ENCODE measurements at regions not wholly inside any gene's neighbourhood (a gene's known extent, or its start where the extent isn't known, plus 50 kb on each side); places are given as distances from the start of the nearest gene placed in this dataset.

DNA sequence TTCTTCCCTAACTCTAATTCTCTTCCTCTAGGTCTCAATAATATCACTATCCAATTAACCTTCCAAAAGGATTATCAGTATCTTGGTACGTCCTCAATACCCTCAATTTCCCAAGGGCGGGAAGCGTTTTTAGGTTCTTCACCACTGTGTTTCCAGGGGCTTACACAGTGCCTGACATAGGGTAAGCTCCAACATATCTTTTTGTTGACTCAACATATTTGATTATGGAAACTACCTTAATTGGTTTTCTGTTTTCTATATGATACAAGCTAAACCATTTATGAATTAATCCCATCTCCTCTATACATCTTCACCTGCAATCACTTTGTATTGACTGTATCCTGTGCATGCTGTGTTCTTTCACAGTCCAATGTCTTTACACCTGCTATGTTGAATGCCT, 987.3 kb downstream of the GRID1 start:
- H3K9me3 ChIP-seq (ENCODE audit: control insufficient read depth in 1 of 2, insufficient read depth in 1 of 2, low read length in 2 of 2), result no peaks in the 10 kb centered on the region
- ATAC-seq (ENCODE audit: poor library complexity) (no peak), DNase-seq (no peak)
- Mint-ChIP-seq H3K4me1 (ENCODE audit: low read depth) (no peaks in the 10 kb centered on the region), H3K36me3 (ENCODE audit: low read depth) (no peaks in the 10 kb centered on the region), H3K27me3 (peaks cover 23% of the 10 kb centered on the region), H3K27ac (no peak overlapping the region), H3K9me3 (peaks cover 2% of the 10 kb centered on the region), H3K4me3 (no peak overlapping the region)
- TF ChIP-seq, protein P1, sequence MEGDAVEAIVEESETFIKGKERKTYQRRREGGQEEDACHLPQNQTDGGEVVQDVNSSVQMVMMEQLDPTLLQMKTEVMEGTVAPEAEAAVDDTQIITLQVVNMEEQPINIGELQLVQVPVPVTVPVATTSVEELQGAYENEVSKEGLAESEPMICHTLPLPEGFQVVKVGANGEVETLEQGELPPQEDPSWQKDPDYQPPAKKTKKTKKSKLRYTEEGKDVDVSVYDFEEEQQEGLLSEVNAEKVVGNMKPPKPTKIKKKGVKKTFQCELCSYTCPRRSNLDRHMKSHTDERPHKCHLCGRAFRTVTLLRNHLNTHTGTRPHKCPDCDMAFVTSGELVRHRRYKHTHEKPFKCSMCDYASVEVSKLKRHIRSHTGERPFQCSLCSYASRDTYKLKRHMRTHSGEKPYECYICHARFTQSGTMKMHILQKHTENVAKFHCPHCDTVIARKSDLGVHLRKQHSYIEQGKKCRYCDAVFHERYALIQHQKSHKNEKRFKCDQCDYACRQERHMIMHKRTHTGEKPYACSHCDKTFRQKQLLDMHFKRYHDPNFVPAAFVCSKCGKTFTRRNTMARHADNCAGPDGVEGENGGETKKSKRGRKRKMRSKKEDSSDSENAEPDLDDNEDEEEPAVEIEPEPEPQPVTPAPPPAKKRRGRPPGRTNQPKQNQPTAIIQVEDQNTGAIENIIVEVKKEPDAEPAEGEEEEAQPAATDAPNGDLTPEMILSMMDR (IDR thresholded peaks at IDR 0.05), result no peak
- intact Hi-C loops (cut with DNase I, micrococcal nuclease), result no loop called here
- H3K27ac ChIP-seq (ENCODE audit: low read depth in 1 of 2, low read length in 2 of 2), result no peak overlapping the region
- no peaks in the 10 kb centered on the region for H3K4me1 ChIP-seq (ENCODE audit: insufficient read depth, low read length)
- H3K36me3 ChIP-seq (ENCODE audit: insufficient read depth, low read length), result no peaks in the 10 kb centered on the region
- H3K27me3 ChIP-seq (ENCODE audit: control insufficient read depth in 1 of 2, insufficient read depth in 2 of 2, low read length in 2 of 2), result no peaks in the 10 kb centered on the region
- POLR2A ChIA-PET, result no interaction called here
- no peak overlapping the region for H3K4me3 ChIP-seq (ENCODE audit: low read length)
- CTCF ChIA-PET, result no interaction called here

DNA sequence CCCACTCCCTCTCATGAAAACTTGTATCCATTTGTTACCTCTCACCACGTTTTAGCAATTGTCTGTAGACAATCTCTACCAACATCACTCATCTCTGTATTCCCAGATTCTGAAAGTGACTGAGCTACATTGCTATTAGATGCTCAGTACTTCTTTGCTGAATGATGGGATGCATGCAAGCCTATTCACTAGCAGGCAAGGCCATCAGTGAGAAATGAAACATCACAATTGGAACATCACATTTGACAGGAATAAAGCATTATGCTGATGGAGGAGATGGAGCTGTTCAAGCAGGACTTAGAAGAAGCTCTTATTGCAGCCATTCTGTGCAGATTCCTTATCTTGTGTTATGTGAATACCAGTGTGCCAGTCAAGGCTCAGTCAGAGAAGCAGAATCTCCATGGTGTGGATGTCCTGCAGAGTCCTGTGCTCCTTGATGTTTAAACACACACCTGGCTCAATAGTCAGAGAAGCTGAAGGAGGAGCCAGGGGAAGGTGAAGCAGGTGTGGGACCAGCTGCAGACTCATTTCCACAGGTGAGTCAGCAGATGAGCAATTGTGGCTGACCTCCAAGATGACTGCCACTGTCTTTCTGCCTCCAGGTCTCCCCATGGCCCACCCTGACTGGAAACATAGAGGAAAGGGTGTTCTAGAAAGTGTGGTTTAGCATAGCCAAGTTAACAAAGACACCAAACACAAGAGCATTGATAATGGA, 965.5 kb downstream of the GRID1 start:
- ATAC-seq (ENCODE audit: poor library complexity), result no peak
- Mint-ChIP-seq H3K36me3 (ENCODE audit: low read depth) (no peaks in the 10 kb centered on the region), H3K4me3 (no peak overlapping the region), H3K27me3 (no peaks in the 10 kb centered on the region), H3K9me3 (no peaks in the 10 kb centered on the region), H3K27ac (no peak overlapping the region), H3K4me1 (ENCODE audit: low read depth) (no peaks in the 10 kb centered on the region)
- DNase-seq, result no peak
- Histone ChIP-seq H3K27me3 (ENCODE audit: control insufficient read depth in 1 of 2, insufficient read depth in 2 of 2, low read length in 2 of 2) (no peaks in the 10 kb centered on the region), H3K4me1 (ENCODE audit: insufficient read depth, low read length) (no peaks in the 10 kb centered on the region), H3K9me3 (ENCODE audit: control insufficient read depth in 1 of 2, insufficient read depth in 1 of 2, low read length in 2 of 2) (no peaks in the 10 kb centered on the region), H3K36me3 (ENCODE audit: insufficient read depth, low read length) (no peaks in the 10 kb centered on the region), H3K4me3 (ENCODE audit: low read length) (no peak overlapping the region), H3K27ac (ENCODE audit: low read depth in 1 of 2, low read length in 2 of 2) (no peak overlapping the region)
- TF ChIP-seq, protein P1 (IDR thresholded peaks at IDR 0.05), result no peak
- ChIA-PET CTCF (interaction anchor here (1.6 kb wide), 1 partner anchor 9 kb away, joined by 4 read pairs; no protein-coding TSS in a partner anchor), POLR2A (no interaction called here)
- intact Hi-C loops (cut with DNase I, micrococcal nuclease), result no loop called here

DNA sequence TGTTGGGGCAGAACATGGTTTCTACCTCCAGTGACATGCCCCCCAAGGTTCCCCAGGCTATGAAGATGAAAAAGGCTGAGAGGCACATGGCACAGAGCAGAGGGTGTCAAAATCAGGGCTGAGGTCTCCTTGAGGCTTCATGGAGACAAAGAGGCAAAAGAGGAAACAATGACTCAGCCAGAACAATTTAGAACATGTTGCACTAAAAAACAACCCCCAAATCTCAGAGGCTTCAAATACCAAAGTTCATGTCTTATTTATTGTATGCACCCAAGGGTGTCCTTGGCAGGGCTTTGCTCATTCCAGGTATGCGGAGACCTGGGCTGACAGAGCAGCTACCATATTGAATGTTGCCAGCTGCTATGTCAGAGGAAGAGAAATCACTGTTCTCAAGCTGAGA, 964.1 kb downstream of the GRID1 start:
- ATAC-seq (ENCODE audit: poor library complexity), result no peak
- DNase-seq, result no peak
- H3K27ac ChIP-seq (ENCODE audit: low read depth in 1 of 2, low read length in 2 of 2), result no peak overlapping the region
- Mint-ChIP-seq H3K36me3 (ENCODE audit: low read depth) (no peaks in the 10 kb centered on the region), H3K27me3 (no peaks in the 10 kb centered on the region), H3K27ac (no peak overlapping the region), H3K9me3 (no peaks in the 10 kb centered on the region), H3K4me1 (ENCODE audit: low read depth) (no peaks in the 10 kb centered on the region), H3K4me3 (no peak overlapping the region)
- intact Hi-C loops (cut with DNase I, micrococcal nuclease), result no loop called here
- TF ChIP-seq, protein P1 (IDR thresholded peaks at IDR 0.05), result no peak
- ChIA-PET CTCF (no interaction called here), POLR2A (no interaction called here)
- no peaks in the 10 kb centered on the region for H3K9me3 ChIP-seq (ENCODE audit: control insufficient read depth in 1 of 2, insufficient read depth in 1 of 2, low read length in 2 of 2)
- H3K4me1 ChIP-seq (ENCODE audit: insufficient read depth, low read length), result no peaks in the 10 kb centered on the region
- H3K27me3 ChIP-seq (ENCODE audit: control insufficient read depth in 1 of 2, insufficient read depth in 2 of 2, low read length in 2 of 2), result no peaks in the 10 kb centered on the region
- H3K4me3 ChIP-seq (ENCODE audit: low read length), result no peak overlapping the region
- no peaks in the 10 kb centered on the region for H3K36me3 ChIP-seq (ENCODE audit: insufficient read depth, low read length)
